Liver (tissue), 8 donors: ENCODE measurements at regions not wholly inside any gene's neighbourhood (a gene's known extent, or its start where the extent isn't known, plus 50 kb on each side); places are given as distances from the start of the nearest gene placed in this dataset.
"Not testable (repeated sequence)": the region's sequence is repeated elsewhere in the genome, so short reads cannot be mapped to it uniquely, and the experiment has no call there.

Experiments
- DNase-seq: peaks from one replicate; pipeline ENCODE4 v3.0.0-alpha.2; 2017; ENCODE audit warnings: low spot score
- H3K27ac ChIP-seq, 2 donors: one replicate each; pipeline ENCODE4 v1.7.0; 2013; ENCODE audit warnings: inconsistent platforms in 2 of 2, low read length in 2 of 2, control low read depth in 1 of 2, low read depth in 1 of 2, mild to moderate bottlenecking in 1 of 2
- H3K27me3 ChIP-seq, 4 donors: one replicate each; pipeline versions ENCODE4 v1.6.1 to v1.7.0; 2013; ENCODE audit warnings: low read length in 3 of 4, inconsistent platforms in 1 of 4, mild to moderate bottlenecking in 1 of 4, moderate library complexity in 1 of 4; ENCODE audit not compliant: control insufficient read depth in 4 of 4, insufficient read depth in 4 of 4
- H3K36me3 ChIP-seq, 4 donors: one replicate each; pipeline versions ENCODE4 v1.6.1 to v1.7.0; 2013; ENCODE audit warnings: low read length in 3 of 4, mild to moderate bottlenecking in 3 of 4, low read depth in 1 of 4, moderate library complexity in 1 of 4; ENCODE audit not compliant: control insufficient read depth in 4 of 4, insufficient read depth in 3 of 4
- H3K4me1 ChIP-seq, 4 donors: one replicate each; pipeline versions ENCODE4 v1.6.1 to v1.7.0; 2013; ENCODE audit warnings: low read length in 3 of 4, mild to moderate bottlenecking in 3 of 4, moderate library complexity in 1 of 4; ENCODE audit not compliant: control insufficient read depth in 4 of 4, insufficient read depth in 4 of 4
- H3K4me3 ChIP-seq, 3 donors: one replicate each; pipeline versions ENCODE4 v1.6.1 to v1.7.0; 2013; ENCODE audit warnings: low read length in 3 of 3, control low read depth in 1 of 3, low read depth in 1 of 3, mild to moderate bottlenecking in 1 of 3
- H3K9ac ChIP-seq, 2 donors: one replicate each; pipeline ENCODE4 v1.7.0; 2013; ENCODE audit warnings: low read length in 2 of 2, mild to moderate bottlenecking in 2 of 2, moderate library complexity in 2 of 2, control low read depth in 1 of 2, low read depth in 1 of 2
- H3K9me3 ChIP-seq, 4 donors: one replicate each; pipeline versions ENCODE4 v1.6.1 to v1.7.0; 2013; ENCODE audit warnings: low read length in 3 of 4; ENCODE audit not compliant: control insufficient read depth in 4 of 4
- ATF3 ChIP-seq: IDR thresholded peaks from 2 replicates; pipeline ENCODE4 v1.6.1; 2016; ENCODE audit warnings: antibody characterized with exemption
- CTCF ChIP-seq: fragments of 150-350 bp; IDR thresholded peaks from 2 replicates; pipeline ENCODE4 v1.5.1; 2017; ENCODE audit warnings: improper control_type of control experiment, low read depth, low read length; ENCODE audit not compliant: missing input control
- EGR1 ChIP-seq, 2 donors: IDR thresholded peaks; 2 replicates each; pipeline ENCODE4 v1.6.1; 2016 to 2018; ENCODE audit warnings: antibody characterized with exemption in 2 of 2, low read depth in 2 of 2
- FOXA1 ChIP-seq: IDR thresholded peaks from 2 replicates; pipeline ENCODE4 v1.6.1; 2016; ENCODE audit warnings: antibody characterized with exemption
- GABPA ChIP-seq, 2 donors: IDR thresholded peaks in 1 of 2; conservative IDR thresholded peaks in 1 of 2; 2 replicates each; pipeline ENCODE4 v1.6.1; 2016; ENCODE audit warnings: antibody characterized with exemption in 2 of 2, mild to moderate bottlenecking in 1 of 2, moderate library complexity in 1 of 2
- HNF4A ChIP-seq, 2 donors: conservative IDR thresholded peaks; 2 replicates each; pipeline ENCODE4 v1.6.1; 2016; ENCODE audit warnings: antibody characterized with exemption in 2 of 2, mild to moderate bottlenecking in 2 of 2
- JUND ChIP-seq, 2 donors: IDR thresholded peaks; 2 replicates each; pipeline ENCODE4 v1.6.1; 2016; ENCODE audit warnings: antibody characterized with exemption in 2 of 2
- MAX ChIP-seq: IDR thresholded peaks from 2 replicates; pipeline ENCODE4 v1.6.1; 2016; ENCODE audit warnings: antibody characterized with exemption
- NR2F2 ChIP-seq: IDR thresholded peaks from 2 replicates; pipeline ENCODE4 v1.6.1; 2016; ENCODE audit warnings: antibody characterized with exemption
- RAD21 ChIP-seq, 2 donors: IDR thresholded peaks; 2 replicates each; pipeline ENCODE4 v1.6.1; 2016; ENCODE audit warnings: antibody characterized with exemption in 2 of 2, mild to moderate bottlenecking in 2 of 2
- REST ChIP-seq: IDR thresholded peaks from 2 replicates; pipeline ENCODE4 v1.6.1; 2016; ENCODE audit warnings: antibody characterized with exemption, mild to moderate bottlenecking
- SP1 ChIP-seq: IDR thresholded peaks from 2 replicates; pipeline ENCODE4 v1.6.1; 2018; ENCODE audit warnings: antibody characterized with exemption, mild to moderate bottlenecking
- WGBS: extraction: QIAGEN DNeasy Blood & Tissue Kit; methylation state at CpG from one replicate; pipeline ENCODE4 v1.1.7; 2013; 5-methylcytosine and 5-hydroxymethylcytosine counted together
- donor health status: healthy.
- donor health status: healthy.
- donor health status: healthy.
- donor health status: healthy.
- donor health status: healthy.

- TF ChIP-seq REST = no peak
- no peak for TF ChIP-seq NR2F2
- no peak for TF ChIP-seq SP1
- TF ChIP-seq JUND (IDR thresholded peaks at IDR 0.05) = no peak
- no peak for TF ChIP-seq ATF3
- no peak for TF ChIP-seq MAX
- no peak for TF ChIP-seq HNF4A (conservative IDR thresholded peaks at IDR 0.05)
- TF ChIP-seq RAD21 (IDR thresholded peaks at IDR 0.05) = no peak
These were observed 104.1 kb downstream of the DDX1 start (continued) for GRCh38 chr2:15695582-15696330.

- H3K9me3 ChIP-seq, H3K4me1 ChIP-seq, H3K27ac ChIP-seq, H3K9ac ChIP-seq, H3K36me3 ChIP-seq, H3K27me3 ChIP-seq, DNase-seq, H3K4me3 ChIP-seq: not testable (repeated sequence)
- WGBS = 85% methylated on average over 32 of the region's 32 CpGs
These were observed 105.0 kb downstream of the DDX1 start for GRCh38 chr2:15696606-15697170.

GRCh38 chr2:15700131-15700530 lies 108.5 kb downstream of the DDX1 start:
- over 99% methylated on average over 2 of the region's 2 CpGs for WGBS
- Histone ChIP-seq H3K9me3 (no peaks in the 10 kb centered on the region), H3K4me3 (no peak overlapping the region), H3K27ac (no peak overlapping the region), H3K4me1 (peaks cover 2 to 6% (median 5%) of the 10 kb centered on the region in 4 donors), H3K36me3 (no peaks in the 10 kb centered on the region), H3K27me3 (no peaks in the 10 kb centered on the region), H3K9ac (no peak overlapping the region)
- no peak for TF ChIP-seq HNF4A (conservative IDR thresholded peaks at IDR 0.05)
- TF ChIP-seq FOXA1 = no peak
- TF ChIP-seq EGR1 (IDR thresholded peaks at IDR 0.05; ENCODE audit: low read depth in 2 of 2) = no peak
- TF ChIP-seq CTCF = no peak
- TF ChIP-seq GABPA (IDR thresholded peaks at IDR 0.05 in 1 of 2, conservative IDR thresholded peaks at IDR 0.05 in 1 of 2) = no peak
- no peak for DNase-seq
